ENCODE measurements at regions not wholly inside any gene's neighbourhood (a gene's known extent, or its start where the extent isn't known, plus 50 kb on each side); places are given as distances from the start of the nearest gene placed in this dataset.

GRCh38 chr7:88597941-88598425 is 161.5 kb upstream of the ZNF804B start:
- FAIRE-seq (no peak), DNase-seq (ENCODE audit: low read depth in 1 of 2, low spot score in 2 of 2) (no peak)
- no peak overlapping the region for H3K56ac ChIP-seq (replicated peaks; ENCODE audit: insufficient read length, low read depth, low read length)
- H2BK20ac ChIP-seq (ENCODE audit: low read length) = no peak overlapping the region
- H3K23me2 ChIP-seq (ENCODE audit: low read depth, low read length) = no peaks in the 10 kb centered on the region; the same call in 1 of the 2 replicates
- H4K20me1 ChIP-seq (replicated peaks in 1 of 2; ENCODE audit: control insufficient read depth in 1 of 2, insufficient read depth in 2 of 2, low read length in 2 of 2) = no peaks in the 10 kb centered on the region
- WGBS, 2 experiments (ENCODE audit: extremely low coverage in 1 of 2, insufficient coverage in 1 of 2, insufficient read length in 1 of 2, insufficient replicate concordance in 2 of 2, low coverage in 1 of 2, low lambda C conversion rate in 2 of 2, missing lambda C conversion rate in 1 of 2) = 79% methylated on average over 2 of the region's 2 CpGs; no CpG with 5 or more reads in 1 of the 2 experiments
- H3K4ac ChIP-seq (replicated peaks; ENCODE audit: insufficient read length, low read depth, low read length) = no peak overlapping the region
- peaks cover 0 to 2% (median 0%) of the 10 kb centered on the region in 4 experiments; a peak in 2 of 7 replicates for H3K4me1 ChIP-seq (replicated peaks in 1 of 4; ENCODE audit: control insufficient read depth in 3 of 4, insufficient read depth in 4 of 4, low read length in 3 of 4)
- no peak overlapping the region for H4K5ac ChIP-seq (ENCODE audit: insufficient read length, low read depth, low read length)
- POLR2A ChIA-PET (ENCODE audit: partially characterized antibody) = no interaction called here
- H3K9me3 ChIP-seq (ENCODE audit: insufficient read depth in 2 of 2, low read depth in 1 of 2, low read length in 1 of 2) = no peaks in the 10 kb centered on the region
- H2BK120ac ChIP-seq (replicated peaks; ENCODE audit: low read depth, low read length) = no peak overlapping the region
- H3K27me3 ChIP-seq (replicated peaks in 1 of 4; ENCODE audit: control insufficient read depth in 3 of 4, extremely low read depth in 1 of 4, insufficient read depth in 3 of 4, low read length in 3 of 4) = no peaks in the 10 kb centered on the region
- no peak overlapping the region for H3K4me2 ChIP-seq (ENCODE audit: insufficient read depth in 1 of 2, low read depth in 2 of 2, low read length in 2 of 2)
- CTCF ChIA-PET (ENCODE audit: partially characterized antibody) = no interaction called here
- H3K79me2 ChIP-seq (ENCODE audit: control insufficient read depth in 1 of 2, insufficient read depth in 2 of 2, low read length in 2 of 2) = no peaks in the 10 kb centered on the region
- TF ChIP-seq JUND (IDR thresholded peaks at IDR 0.05; ENCODE audit: low read length) = no peak
- no peak for TF ChIP-seq YY1 (IDR thresholded peaks at IDR 0.05; ENCODE audit: low read depth, low read length)
- no peak for TF ChIP-seq BCL11A (IDR thresholded peaks at IDR 0.05; ENCODE audit: low read depth in 2 of 2, low read length in 2 of 2)
- TF ChIP-seq FOSL1 (IDR thresholded peaks at IDR 0.05; ENCODE audit: insufficient read depth, low read depth, low read length) = no peak
- no peak for TF ChIP-seq MAFK (IDR thresholded peaks at IDR 0.05; ENCODE audit: low read depth, low read length)
- TF ChIP-seq GABPA (IDR thresholded peaks at IDR 0.05; ENCODE audit: borderline replicate concordance, insufficient read depth, low read length) = no peak
- no peak for TF ChIP-seq RAD21 (IDR thresholded peaks at IDR 0.05 in 1 of 2, conservative IDR thresholded peaks at IDR 0.05 in 1 of 2; ENCODE audit: low read depth in 2 of 2, low read length in 2 of 2)
- no peak for TF ChIP-seq MAX (IDR thresholded peaks at IDR 0.05)
- no peak overlapping the region for H3K4me3 ChIP-seq (ENCODE audit: extremely low read depth in 1 of 4, insufficient read depth in 2 of 4, low read depth in 3 of 4, low read length in 4 of 4)
- H2AFZ ChIP-seq (ENCODE audit: low read length) = no peak overlapping the region
- H3K79me1 ChIP-seq (ENCODE audit: low read depth, low read length) = no peaks in the 10 kb centered on the region
- no peak overlapping the region for H3K23ac ChIP-seq (ENCODE audit: insufficient read length)
- H3K14ac ChIP-seq (ENCODE audit: insufficient read length) = no peak overlapping the region
- no peak overlapping the region for H2BK12ac ChIP-seq (ENCODE audit: low read depth, low read length)
- no peak overlapping the region for H2AK5ac ChIP-seq (ENCODE audit: low read depth, low read length)
- H3K18ac ChIP-seq (ENCODE audit: extremely low read depth, low read length) = no peak overlapping the region
- H4K8ac ChIP-seq (ENCODE audit: extremely low read depth, insufficient read depth, low read length) = no peak overlapping the region
- no peak overlapping the region for H4K91ac ChIP-seq (replicated peaks; ENCODE audit: insufficient read length, low read length)
- no peak overlapping the region for H2BK15ac ChIP-seq (ENCODE audit: low read length)
- no peaks in the 10 kb centered on the region for H3K36me3 ChIP-seq (ENCODE audit: control insufficient read depth in 2 of 4, insufficient read depth in 4 of 4, low read length in 3 of 4)
- no peak overlapping the region for H3K27ac ChIP-seq (ENCODE audit: low read depth, low read length)
- H2BK5ac ChIP-seq (ENCODE audit: low read depth, low read length) = no peak overlapping the region
- H3K9ac ChIP-seq (replicated peaks in 1 of 4; ENCODE audit: extremely low read depth in 1 of 4, low read depth in 3 of 4, low read length in 3 of 4) = no peak overlapping the region
